HG03139 (cell line): ENCODE measurements at regions not wholly inside any gene's neighbourhood (a gene's known extent, or its start where the extent isn't known, plus 50 kb on each side); places are given as distances from the start of the nearest gene placed in this dataset.

Source experiments
- ATAC-seq: cut with Tn5 transposase; IDR thresholded peaks from one replicate; pipeline ENCODE4 v1.9.1; 2021; ENCODE audit not compliant: unreplicated experiment

GRCh38 chr3:70849911-70850699 lies 537.7 kb upstream of the MDFIC2 start:
- ATAC-seq, result no peak

- ATAC-seq, result no peak
Observed at GRCh38 chr3:70840106-70840870, 527.9 kb upstream of the MDFIC2 start.

GRCh38 chr3:70833239-70833960 lies 521.0 kb upstream of the MDFIC2 start:
- no peak for ATAC-seq

GRCh38 chr3:70832834-70833205 lies 520.4 kb upstream of the MDFIC2 start:
- ATAC-seq, result no peak

- ATAC-seq, result no peak
Observed at GRCh38 chr3:70832089-70832833, 519.8 kb upstream of the MDFIC2 start.

- ATAC-seq, result no peak
Observed at GRCh38 chr3:70829092-70829491, 516.7 kb upstream of the MDFIC2 start.

- ATAC-seq, result no peak
Observed at GRCh38 chr3:70824773-70825172, 512.3 kb upstream of the MDFIC2 start.

- ATAC-seq, result no peak
Observed at GRCh38 chr3:70824078-70824477, 511.6 kb upstream of the MDFIC2 start.

GRCh38 chr3:70823622-70824021 lies 511.2 kb upstream of the MDFIC2 start:
- ATAC-seq, result no peak

- ATAC-seq, result no peak
Observed at GRCh38 chr3:70822669-70823068, 510.2 kb upstream of the MDFIC2 start.

- ATAC-seq, result no peak
Observed at GRCh38 chr3:70821602-70822001, 509.2 kb upstream of the MDFIC2 start.

- no peak for ATAC-seq
Observed at GRCh38 chr3:70820397-70820796, 508.0 kb upstream of the MDFIC2 start.

GRCh38 chr3:70818145-70818544 lies 505.7 kb upstream of the MDFIC2 start:
- ATAC-seq, result no peak

GRCh38 chr3:70816346-70816745 lies 503.9 kb upstream of the MDFIC2 start:
- ATAC-seq, result no peak

GRCh38 chr3:70815817-70816216 lies 503.4 kb upstream of the MDFIC2 start:
- no peak for ATAC-seq

- no peak for ATAC-seq
Observed at GRCh38 chr3:70813311-70813710, 500.9 kb upstream of the MDFIC2 start.

GRCh38 chr3:70811880-70812279 lies 499.4 kb upstream of the MDFIC2 start:
- ATAC-seq, result no peak

- ATAC-seq, result no peak
Observed at GRCh38 chr3:70808881-70809280, 496.4 kb upstream of the MDFIC2 start.

GRCh38 chr3:70806556-70806955 lies 494.1 kb upstream of the MDFIC2 start:
- no peak for ATAC-seq

- ATAC-seq, result no peak
Observed at GRCh38 chr3:70806021-70806420, 493.6 kb upstream of the MDFIC2 start.
